ENCODE measurements at regions not wholly inside any gene's neighbourhood (a gene's known extent, or its start where the extent isn't known, plus 50 kb on each side); places are given as distances from the start of the nearest gene placed in this dataset.
"Not testable (repeated sequence)": the region's sequence is repeated elsewhere in the genome, so short reads cannot be mapped to it uniquely, and the experiment has no call there.

DNA sequence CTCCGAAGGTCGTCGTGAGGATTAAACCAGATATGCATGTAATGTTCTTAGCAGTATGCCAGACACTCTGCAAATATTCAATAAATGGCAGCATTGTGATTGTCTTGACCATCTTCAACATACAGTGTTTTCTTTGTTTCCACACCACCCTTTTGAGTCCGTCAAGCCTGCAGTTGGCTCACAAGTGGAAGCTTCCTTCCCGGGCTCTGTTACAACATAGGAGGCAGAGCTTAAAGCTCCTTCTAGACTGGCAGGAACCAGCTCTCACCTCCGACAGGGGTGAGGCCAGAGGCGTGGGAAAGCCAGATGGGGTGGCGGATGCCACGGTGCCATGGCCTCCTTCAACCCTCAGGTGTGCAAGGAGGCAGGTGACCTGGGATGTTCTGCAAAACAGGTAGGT, 138.3 kb downstream of the FOXL1 start:
- DNase-seq (ENCODE audit: low read depth) = no peak

DNA sequence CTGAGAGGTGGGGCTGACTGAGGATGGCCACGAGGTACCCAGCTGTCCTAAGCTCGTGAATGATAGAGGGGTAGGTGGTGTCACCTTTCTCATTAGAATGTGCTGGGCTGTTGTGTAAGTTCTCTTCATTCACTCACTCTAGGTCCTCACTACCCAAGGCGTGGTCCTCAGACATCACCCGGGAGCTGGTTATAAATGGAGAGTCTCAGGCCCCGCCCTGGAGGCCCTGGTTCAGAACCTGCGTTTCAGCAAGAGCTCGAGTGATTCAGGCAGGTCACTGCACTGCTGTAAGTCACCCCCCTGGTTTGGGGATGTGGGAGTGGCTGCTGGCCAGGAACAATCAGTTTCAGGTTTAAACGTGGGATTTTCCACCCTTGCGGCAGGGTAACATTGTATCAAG, 139.8 kb downstream of the FOXL1 start:
- DNase-seq (ENCODE audit: low read depth) = no peak

DNA sequence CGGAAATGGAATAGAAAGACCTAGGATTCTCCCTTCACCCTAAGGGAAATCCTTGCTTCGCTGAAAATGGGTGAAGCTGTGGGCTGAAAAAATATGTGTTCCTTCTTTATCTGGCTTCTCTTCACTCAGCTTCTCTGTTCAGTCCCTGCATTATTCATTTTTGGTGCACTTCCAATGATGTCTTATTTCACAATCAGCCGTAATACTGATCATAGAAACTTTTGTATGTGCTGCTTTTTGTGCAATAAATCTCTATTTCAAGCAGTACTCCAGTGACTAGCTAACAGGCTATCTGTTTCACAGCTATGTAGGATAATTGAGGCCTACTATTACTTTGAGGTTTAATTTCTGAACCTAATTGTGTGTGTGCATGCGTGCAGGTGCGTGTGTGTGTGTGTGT, 144.6 kb downstream of the FOXL1 start:
- DNase-seq (ENCODE audit: low read depth) = peak; percentile 62

DNA sequence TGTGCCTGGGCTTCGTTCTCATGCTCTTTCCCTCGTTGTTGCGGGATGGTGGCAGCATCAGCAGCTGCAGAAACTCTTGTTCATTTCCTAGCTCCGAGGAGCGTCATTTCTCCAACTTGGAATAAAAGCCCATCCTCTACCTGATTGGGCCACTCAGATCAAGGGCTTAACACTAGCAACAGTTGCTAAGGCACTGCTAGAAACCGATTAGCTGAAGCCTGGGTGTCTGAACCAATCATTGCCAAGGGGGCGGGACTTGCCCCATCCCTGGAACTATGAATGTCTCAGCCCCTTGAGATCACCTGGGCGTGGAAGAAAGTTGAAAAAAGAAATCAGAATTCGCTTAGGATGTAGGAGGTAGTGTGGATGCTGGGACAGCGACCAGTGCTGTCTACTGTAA, 145.3 kb downstream of the FOXL1 start:
- peak; percentile 15 for DNase-seq (ENCODE audit: low read depth)

DNA sequence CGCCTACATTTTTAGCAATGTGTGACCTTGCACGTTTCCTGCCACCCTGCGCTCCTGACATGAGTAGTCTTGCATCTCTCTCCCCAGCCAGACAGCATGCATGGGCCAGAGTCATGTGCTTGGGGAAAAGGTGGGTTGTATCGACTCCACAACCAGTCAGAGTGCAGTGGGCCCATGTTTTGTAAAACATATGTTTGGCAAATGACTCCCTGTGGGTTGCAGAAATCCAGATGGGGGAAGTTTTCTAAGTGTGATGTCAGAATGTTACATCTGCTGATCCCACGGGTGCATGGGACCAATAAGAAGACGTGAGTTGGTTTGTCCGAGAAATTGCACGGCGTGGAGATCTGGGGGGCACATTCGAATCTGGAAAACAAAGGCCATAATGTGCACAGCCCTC, 147.1 kb downstream of the FOXL1 start:
- DNase-seq (ENCODE audit: low read depth) = no peak

DNA sequence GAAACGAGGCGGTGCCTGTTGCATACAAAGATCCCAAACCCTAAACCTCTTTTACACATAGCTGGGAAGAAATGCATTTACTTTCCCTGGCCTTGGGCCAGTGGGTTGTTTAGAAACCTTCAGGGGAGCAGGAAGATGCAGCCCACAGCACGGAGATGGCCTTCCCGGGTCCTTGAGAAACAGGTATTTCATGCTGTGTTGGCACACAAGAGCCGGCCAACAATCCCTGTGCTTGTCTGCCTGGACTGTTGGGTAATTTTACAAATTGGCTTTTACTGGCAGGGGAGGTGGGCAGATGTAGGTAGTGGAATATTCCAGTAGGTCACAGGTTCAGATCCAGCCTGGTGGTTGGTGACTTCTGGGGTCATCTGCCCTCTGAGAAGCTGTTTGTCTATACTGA, 148.0 kb downstream of the FOXL1 start:
- no peak for DNase-seq (ENCODE audit: low read depth)

DNA sequence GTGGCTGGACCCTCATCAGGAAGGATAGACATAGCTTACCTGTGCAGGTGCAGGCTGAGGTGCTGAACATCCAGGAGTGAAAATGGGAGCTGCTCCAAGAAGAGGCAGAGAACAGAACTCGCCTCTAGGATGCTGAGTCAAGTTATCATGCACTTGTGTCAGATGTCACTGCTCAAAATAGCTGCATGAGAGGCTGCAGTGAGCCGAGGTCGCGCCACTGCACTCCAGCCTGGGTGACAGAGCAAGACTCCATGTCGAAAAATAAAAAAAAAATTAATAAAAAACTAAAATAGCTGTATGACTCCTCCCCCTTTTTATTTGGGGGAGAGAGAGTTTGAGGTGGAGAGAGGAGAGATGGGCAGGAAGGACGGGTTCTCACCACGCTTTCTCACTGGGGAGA, 148.8 kb downstream of the FOXL1 start:
- DNase-seq (ENCODE audit: low read depth) = no peak

DNA sequence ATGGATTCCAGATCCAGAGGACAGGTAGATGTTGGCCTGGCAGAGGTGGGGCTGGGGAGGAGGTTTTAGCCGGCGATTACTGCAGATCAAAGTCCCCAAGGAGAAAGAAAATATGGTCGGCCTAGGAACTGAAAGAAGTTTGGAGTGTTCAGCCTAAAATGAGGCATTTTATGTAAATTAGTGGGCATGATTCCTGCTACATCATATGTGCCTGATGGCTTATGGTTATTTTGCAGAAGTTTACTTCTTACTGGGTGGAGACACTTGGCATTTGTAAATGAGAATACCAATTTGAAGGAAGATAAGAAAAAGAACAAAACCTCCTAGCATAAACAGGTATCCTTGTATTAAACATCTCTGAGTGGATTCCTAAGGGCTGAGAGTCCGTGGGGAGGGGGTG, 149.3 kb downstream of the FOXL1 start:
- DNase-seq (ENCODE audit: low read depth) = no peak

DNA sequence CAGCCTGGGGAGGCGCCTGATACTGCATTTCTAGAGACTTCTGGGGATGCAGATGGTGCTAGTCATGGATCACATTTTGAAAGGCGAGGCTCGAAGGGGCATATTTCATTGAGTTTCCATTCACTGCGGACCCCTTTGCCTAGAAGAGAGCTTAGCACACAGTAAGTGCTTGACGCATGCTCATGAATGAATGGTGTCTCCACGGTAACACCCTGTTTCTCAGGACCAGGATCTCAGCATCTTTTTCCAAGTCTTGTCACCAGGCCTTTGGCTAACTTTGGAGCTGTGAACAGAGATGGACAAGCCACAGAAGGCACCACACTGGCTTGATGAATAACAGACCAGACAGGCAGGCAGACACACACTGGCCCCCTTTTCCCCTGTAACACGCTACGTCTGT, 151.3 kb downstream of the FOXL1 start:
- DNase-seq (ENCODE audit: low read depth) = no peak

DNA sequence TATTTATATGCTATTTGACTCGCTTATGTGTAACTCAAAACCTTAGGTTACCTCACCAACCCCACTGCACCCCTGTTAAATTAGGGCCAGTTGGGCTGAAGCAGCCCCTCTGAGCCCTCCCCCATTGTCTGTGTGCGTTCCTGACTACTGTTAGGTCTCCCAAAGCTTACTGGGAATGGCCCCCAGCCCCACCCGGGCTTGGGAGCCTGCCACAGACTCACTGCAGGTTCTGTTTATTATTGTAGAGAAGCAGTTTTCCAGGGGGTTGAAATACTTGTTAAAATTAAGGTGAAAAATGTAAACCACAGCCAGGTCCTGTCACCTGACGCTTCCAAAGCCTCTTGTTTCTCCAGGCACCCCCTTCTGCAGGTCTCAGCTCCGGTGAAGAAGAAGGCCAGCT, 151.7 kb downstream of the FOXL1 start:
- no peak for DNase-seq (ENCODE audit: low read depth)

DNA sequence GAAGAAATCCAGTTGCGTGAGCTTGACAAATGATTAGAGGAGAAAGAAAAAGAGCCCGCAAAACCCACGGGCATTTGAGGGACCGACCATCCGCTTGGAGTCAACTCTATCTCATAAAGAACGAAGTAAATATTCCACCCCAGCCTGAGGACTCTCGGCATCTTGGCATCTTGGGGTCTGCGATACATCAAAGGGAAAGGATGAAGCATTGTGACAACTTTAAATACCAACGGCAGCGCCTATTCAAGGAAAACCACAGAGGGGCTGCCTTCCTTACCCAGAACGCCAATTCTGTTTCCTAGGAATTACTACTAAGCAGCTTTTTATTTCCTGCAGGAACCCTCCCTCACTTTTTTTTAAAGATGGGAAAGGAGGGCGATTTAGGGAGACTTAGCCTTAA, 152.2 kb downstream of the FOXL1 start:
- no peak for DNase-seq (ENCODE audit: low read depth)

DNA sequence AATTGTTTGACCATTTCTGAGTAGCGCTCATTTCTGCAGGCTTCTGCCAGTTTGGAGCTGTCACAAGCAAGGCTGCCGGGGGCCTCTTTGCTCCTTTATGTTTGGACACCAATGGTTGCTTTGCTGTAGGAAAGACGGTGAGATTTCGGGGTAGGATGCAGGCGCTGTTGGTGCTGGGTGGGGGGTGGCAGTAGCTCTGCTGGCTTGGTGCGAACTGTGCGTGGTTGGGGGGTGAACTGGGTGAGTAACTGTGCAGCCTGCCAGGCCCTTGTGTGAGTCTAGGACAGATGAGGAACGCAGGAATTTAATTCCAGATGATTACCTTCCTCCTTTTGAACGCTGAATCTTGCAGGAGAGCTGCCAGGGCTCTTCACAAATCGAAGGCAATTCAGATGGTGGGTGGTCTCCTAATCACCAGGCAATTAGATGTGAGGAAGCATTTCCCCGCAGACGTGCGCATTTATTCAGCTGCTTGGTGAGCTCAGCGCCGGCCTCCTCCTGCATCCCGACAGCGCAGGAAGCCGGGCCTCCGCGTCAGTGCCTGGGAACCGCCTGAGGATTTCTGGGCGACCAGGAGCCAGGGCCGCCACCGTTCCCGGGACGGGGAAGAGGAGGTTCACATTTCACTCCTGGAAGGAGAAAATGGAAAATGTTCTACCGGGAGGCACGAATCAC, 154.4 kb downstream of the FOXL1 start:
- DNase-seq (ENCODE audit: low read depth) = no peak

DNA sequence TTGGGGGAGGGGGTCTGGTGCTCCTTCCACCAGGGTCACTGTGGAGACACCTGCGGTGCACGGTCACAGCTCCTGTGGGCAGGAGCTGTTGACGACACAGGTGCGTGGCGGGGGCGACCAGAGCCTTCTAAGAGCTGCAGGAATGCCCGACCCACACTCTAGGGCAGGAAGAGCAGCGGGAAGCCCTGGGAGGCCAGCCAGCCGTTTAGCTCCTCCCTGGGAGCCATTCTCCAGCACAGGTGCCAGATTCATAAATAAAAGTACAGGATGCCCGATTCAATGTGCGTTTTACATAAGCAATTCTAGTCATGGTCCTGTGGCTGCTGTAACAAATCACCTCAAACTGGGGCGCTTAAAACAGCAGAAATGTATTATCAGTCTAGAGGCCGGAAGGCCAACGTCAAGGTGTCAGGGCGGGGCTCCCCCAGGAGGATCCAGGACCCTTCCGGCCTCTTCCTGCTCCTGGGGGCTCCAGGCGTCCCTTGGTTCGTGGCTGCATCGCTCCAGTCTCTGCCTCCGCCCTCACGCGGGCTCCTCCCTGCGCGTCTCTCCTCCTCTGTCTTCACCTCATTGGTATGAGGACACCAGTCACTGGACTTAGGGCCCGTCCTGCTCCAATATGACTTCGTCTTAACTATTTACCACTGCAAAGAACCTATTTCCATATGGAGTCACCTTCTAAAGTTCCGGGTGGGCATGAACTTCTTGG, 155.4 kb downstream of the FOXL1 start:
- no peak for DNase-seq (ENCODE audit: low read depth)

DNA sequence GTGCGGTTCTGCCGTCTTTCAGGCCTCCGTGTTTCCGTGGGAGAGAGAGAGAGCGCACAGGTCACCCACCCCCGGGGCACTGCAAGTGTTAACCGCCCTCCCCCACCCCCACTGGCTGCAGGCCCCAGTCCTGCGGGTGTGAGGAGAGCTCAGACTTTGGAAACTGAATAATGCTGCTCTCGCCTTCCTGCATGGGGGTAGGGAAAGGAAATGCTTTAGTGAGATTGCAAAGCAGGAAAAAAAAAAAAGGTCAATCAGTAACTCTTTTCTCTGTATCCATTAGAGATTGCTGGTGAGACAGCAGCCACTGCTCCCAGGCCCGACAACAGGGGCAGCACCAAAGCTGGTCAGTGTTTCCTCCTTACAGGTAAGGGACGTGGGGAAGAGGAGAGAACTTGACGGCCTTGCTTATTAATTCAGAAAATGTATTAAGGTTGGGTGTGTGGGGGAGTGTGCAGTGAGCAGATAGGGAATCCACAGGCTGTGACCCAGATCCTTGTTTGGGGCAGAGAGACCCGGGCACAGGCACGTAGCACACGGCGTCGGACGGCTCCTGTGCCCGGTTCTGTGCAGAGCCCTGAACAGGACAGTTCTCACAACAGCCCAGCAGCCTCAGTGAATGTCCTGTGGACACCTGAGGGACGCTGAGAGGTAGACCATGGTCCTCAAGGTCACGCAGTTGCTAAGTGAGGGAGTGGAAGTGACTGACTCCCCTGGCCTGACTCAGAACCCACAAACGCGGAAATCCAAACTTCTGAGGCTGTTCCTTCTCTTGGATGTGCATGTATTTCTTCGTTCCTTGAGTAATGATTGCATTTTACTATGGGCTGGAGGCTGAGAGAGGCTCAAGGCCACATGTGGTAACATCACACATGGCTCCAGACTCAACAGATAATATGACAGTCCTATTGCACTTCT, 156.5 kb downstream of the FOXL1 start:
- no peak for DNase-seq (ENCODE audit: low read depth)

DNA sequence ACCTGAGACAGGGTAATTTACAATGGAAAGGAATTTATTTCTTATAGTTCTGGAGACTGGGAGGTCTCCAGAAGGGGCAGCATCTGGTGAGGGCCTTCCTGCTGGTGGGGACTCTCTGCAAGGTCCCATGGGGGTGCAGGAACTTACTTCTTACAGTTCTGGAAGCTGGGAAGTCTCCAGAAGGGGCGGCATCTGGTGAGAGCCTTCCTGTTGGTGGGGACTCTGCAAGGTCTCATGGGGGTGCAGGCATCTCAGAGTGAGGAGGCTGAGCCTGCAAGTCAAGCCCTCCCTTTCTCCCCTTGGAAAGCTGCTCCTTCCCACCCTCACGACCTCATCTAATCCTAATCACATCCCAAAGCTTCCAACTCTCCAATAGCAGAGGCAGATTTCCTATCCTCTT, 157.4 kb downstream of the FOXL1 start:
- DNase-seq (ENCODE audit: low read depth) = no peak

DNA sequence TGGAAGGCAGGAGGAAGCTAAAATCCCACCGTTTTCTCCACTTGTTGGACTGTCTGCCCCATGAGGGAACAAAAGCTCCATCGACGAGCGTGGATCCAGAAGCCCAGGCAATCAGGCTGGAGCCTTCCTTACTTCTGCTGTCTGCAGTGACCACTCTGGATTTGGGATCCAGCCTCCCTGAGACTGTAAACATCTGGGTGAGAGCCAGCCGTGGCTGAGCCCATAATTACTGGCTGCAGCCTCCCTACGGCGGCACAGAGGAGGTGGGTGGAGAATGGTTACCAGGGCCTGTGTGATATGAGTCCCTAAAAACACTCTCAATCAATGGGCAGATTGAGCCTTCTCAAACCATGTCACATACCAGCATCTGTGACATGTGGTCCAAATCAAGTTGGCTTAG, 158.2 kb downstream of the FOXL1 start:
- no peak for DNase-seq (ENCODE audit: low read depth)

DNA sequence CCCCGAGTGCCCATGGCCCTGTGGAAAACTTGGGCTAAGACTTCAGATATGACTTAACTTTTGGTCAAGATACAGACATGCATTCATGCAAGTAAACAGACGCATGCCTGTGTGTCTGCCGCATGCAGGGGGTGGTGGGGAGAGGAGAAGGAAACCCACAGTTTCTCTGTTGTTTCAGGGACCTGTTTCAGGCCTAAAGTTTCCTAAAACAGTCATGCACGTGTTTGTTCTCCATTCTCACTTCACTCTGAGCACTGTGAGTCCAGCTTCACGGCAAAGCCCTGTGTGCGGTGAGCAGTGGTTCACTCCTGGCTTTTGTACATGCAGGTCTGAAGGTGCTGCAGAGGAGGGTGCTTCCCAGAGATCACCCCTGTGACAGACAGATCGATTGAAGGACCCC, 158.7 kb downstream of the FOXL1 start:
- no peak for DNase-seq (ENCODE audit: low read depth)

DNA sequence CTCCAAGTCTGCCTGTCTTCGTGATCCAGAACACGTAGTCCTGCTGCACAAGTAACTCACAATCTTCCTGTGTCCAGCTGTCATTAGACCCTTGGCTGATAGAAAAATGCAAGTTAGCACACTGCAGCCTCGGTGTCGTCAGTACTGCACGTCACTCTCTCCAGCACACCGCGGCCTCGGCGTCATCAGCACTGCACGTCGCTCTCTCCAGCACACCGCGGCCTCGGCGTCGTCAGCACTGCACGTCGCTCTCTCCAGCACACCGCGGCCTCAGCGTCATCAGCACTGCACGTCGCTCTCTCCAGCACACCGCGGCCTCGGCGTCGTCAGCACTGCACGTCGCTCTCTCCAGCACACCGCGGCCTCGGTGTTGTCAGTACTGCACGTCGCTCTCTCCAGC, 160.0 kb downstream of the FOXL1 start:
- DNase-seq (ENCODE audit: low read depth) = not testable (repeated sequence)

DNA sequence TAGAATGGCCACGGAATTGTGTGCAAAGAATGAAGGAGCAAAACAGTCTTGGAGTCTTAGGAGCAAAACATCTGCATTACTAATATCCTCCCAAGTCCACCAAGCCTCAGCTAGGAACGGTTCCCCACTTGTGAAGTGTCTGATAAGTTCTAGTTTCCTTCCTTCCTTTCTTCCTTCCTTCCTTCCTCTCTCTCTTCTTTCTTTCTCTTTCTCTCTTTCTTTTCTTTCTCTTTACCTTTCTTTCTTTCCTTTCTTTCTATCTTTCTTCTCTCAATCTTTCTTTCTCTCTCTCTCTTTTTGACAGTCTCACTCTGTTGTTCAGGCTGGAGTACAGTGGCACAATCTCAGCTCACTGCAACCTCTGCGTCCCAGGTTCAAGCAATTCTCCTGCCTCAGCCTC, 160.8 kb downstream of the FOXL1 start:
- no peak for DNase-seq (ENCODE audit: low read depth)

DNA sequence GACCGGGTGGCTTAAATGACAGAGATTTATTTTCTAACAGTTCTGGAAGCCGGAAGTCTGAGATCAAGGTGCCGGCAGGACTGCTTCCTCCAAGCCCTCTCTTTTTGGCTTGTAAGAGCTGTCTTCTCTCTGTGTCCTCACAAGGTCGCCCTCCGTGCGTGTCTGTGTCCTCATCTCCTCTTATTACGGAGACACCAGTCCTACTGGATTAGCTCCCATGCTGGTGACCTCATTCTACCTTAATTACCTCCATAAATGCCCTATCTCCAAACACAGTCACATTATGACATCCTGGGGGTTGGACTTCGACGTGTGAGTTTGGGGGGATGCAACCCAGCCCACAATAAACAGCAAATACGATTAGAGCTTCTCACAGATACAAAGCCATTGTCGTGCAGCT, 161.5 kb downstream of the FOXL1 start:
- DNase-seq (ENCODE audit: low read depth) = no peak

DNA sequence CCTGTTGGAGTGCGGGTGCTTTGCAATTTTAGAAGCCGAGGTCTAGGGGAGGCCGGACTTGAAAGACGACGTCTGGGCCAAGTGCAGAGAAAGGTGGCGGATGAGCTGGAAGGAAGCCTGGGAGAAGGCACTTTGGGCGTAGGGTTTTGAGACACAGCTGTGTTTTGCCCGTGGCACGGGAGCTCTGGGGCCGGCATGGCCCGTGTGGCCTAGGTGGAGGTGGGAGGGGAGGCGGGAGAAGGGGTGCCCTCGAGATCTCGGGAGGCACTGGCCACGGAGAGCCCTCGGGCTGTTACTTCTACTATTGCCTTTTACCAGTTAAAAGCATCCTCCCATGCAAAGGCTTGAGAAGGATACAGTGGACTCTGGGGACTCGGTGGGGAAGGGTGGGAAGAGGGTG, 161.9 kb downstream of the FOXL1 start:
- no peak for DNase-seq (ENCODE audit: low read depth)

DNA sequence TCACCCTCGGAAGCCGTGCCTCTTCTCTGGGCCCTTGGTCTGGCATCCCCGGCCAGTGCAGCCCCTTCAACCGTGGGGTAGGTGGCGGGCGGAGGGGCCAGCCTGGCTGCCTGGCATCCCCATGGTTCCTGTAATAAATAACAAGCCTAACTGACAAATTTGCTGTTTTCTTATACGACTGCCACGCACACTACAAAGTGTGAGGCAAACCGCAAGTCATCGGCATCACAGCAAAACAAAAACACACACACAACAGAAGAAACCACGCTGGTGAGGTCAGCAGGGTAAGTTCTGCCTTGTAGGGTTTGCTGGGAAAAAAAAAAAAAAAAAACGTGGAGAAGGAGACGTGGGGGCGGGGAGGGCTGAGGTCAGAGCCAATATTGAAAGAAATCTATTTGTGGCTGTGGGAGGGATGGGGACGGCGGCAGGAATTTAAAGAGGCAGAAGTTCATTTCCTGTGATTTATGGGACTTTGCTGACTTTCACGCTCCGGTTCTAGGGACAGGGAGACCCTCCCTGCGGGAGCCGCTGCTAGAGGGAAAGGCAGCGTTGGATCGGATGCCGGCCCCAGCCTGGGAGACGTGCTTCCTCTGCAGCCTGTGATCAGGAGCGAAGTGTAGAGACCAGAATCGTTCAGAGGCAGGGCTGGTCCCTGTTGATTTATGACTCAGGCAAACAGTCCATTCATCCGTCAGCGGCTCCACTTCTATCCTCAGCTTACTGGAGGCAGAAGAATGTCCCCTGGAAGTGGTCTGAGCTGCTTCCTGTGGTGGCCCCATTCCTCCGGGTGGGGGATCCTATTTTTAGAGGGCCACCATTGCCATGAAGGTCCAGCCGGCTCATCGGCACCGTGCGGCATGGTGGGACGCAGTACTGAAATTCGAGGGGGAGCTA, 162.8 kb downstream of the FOXL1 start:
- DNase-seq (ENCODE audit: low read depth) = peak; percentile 70
